Activated B cell treated with CpG ODN at 0.5 μM for 24 hours (primary cell): ENCODE measurements at regions not wholly inside any gene's neighbourhood (a gene's known extent, or its start where the extent isn't known, plus 50 kb on each side); places are given as distances from the start of the nearest gene placed in this dataset.

Experiments
- ATAC-seq: fragments of 200-7000 bp; cut with Tn5 transposase; one replicate; pipeline ENCODE4 v1.10.0; 2021; ENCODE audit warnings: low read depth, mild to moderate bottlenecking, moderate library complexity
- CTCF ChIA-PET: fragments of 350-600 bp; sonication (Branson Sonifier 250); formaldehyde crosslinking; loops from one replicate; lab custom pipeline; 2021; ENCODE audit warnings: antibody characterized with exemption; lab: Charles Lee
- POLR2A ChIA-PET: fragments of 350-600 bp; sonication (Branson Sonifier 250); formaldehyde crosslinking; loops from one replicate; lab custom pipeline; 2021; ENCODE audit warnings: antibody characterized with exemption; lab: Charles Lee
- DNase-seq: peaks from one replicate; pipeline ENCODE4 v3.0.0; 2022
- H3K27ac Mint-ChIP-seq: one replicate; pipeline ENCODE4 v1.8.0; 2020; ENCODE audit warnings: mixed read lengths
- H3K27me3 Mint-ChIP-seq: one replicate; pipeline ENCODE4 v1.8.0; 2021; ENCODE audit warnings: mixed read lengths
- H3K36me3 Mint-ChIP-seq: one replicate; pipeline ENCODE4 v1.8.0; 2021; ENCODE audit warnings: low read depth, mixed read lengths
- H3K4me1 Mint-ChIP-seq: one replicate; pipeline ENCODE4 v1.8.0; 2021; ENCODE audit warnings: mixed read lengths
- H3K4me3 Mint-ChIP-seq: one replicate; pipeline ENCODE4 v1.8.0; 2020; ENCODE audit warnings: mild to moderate bottlenecking, mixed read lengths
- H3K9me3 Mint-ChIP-seq: one replicate; pipeline ENCODE4 v1.8.0; 2020; ENCODE audit warnings: mixed read lengths
- intact Hi-C: fragments of 100-400 bp; cut with micrococcal nuclease; formaldehyde crosslinking; loops from one replicate; pipeline ENCODE4 v1.15.1; 2024
- TF ChIP-seq, protein P1 (sequence below): fragments of 200-600 bp; IDR thresholded peaks from one replicate; pipeline ENCODE4 v1.8.0; 2022; ENCODE audit warnings: antibody characterized with exemption, mild to moderate bottlenecking

DNA sequence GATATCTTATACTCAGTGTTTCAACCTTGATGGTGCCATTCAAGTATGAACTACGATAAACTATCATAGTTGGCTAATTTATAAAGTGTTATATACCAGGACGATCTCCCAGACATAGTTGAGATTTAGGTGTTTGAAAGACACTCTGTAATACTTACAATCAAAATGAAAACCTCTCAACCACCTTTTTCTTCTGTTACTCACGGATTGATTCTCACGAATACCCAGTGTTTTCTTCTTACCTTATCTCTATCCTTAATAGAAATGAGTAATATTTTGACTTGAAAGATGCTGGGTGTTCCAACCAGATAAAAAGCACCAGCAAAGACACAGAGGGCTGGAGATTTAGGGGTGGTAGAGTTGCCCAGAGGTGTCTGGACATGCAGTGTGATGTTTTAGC, 169.9 kb downstream of the PTCSC3 start:
- CTCF ChIA-PET: no interaction called here
- TF ChIP-seq, protein P1, sequence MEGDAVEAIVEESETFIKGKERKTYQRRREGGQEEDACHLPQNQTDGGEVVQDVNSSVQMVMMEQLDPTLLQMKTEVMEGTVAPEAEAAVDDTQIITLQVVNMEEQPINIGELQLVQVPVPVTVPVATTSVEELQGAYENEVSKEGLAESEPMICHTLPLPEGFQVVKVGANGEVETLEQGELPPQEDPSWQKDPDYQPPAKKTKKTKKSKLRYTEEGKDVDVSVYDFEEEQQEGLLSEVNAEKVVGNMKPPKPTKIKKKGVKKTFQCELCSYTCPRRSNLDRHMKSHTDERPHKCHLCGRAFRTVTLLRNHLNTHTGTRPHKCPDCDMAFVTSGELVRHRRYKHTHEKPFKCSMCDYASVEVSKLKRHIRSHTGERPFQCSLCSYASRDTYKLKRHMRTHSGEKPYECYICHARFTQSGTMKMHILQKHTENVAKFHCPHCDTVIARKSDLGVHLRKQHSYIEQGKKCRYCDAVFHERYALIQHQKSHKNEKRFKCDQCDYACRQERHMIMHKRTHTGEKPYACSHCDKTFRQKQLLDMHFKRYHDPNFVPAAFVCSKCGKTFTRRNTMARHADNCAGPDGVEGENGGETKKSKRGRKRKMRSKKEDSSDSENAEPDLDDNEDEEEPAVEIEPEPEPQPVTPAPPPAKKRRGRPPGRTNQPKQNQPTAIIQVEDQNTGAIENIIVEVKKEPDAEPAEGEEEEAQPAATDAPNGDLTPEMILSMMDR: no peak
- H3K36me3 Mint-ChIP-seq: no peaks in the 10 kb centered on the region
- POLR2A ChIA-PET: no interaction called here
- H3K27me3 Mint-ChIP-seq: peaks cover 2% of the 10 kb centered on the region
- H3K4me3 Mint-ChIP-seq: no peak overlapping the region
- H3K9me3 Mint-ChIP-seq: no peaks in the 10 kb centered on the region
- H3K4me1 Mint-ChIP-seq: no peaks in the 10 kb centered on the region
- DNase-seq: no peak
- intact Hi-C loops: no loop called here
- ATAC-seq: no peak
- no peak overlapping the region for H3K27ac Mint-ChIP-seq

DNA sequence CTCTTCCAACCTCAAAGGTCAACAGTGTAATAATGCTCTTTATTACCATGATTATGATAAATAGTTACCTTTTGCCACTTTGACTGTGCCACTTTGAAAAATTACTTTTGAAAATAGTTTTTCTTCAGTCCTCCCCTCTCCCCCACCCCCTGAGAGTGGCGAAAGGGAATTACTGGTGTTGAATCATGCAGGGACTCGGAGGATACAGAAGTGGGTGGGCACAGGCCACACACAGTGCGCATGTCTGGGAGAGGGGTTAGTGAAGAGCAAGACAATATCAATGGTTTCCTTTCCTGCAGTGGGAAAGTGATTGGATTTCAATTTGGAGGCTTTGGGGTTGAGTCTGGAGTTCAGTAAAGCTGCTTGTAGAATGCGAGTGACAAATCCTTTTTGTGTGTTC, 170.9 kb downstream of the PTCSC3 start:
- Mint-ChIP-seq H3K4me3 (no peak overlapping the region), H3K27ac (no peak overlapping the region), H3K27me3 (peaks cover 2% of the 10 kb centered on the region), H3K4me1 (no peaks in the 10 kb centered on the region), H3K9me3 (no peaks in the 10 kb centered on the region), H3K36me3 (no peaks in the 10 kb centered on the region)
- CTCF ChIA-PET: no interaction called here
- TF ChIP-seq, protein P1: no peak
- intact Hi-C loops: no loop called here
- POLR2A ChIA-PET: no interaction called here
- DNase-seq (no peak), ATAC-seq (no peak)

DNA sequence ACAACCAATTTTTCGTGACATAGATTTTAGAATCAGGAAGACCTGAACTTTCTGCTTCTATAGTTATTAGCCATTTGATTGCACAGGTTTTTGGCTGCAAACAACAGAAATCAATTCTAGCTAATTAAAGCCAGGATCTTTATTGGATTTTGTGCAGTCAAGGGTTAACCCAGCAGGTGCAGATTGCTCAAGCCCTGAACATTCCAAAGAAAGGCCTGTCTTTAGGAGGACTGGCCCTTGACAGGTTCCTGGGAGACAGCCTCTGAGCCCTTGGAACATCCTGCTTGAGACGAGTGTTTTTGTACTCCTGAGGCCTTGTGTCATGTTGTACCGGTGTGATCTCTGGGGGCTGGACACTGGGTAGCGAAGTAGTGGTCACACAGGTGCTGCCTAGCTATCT, 174.6 kb downstream of the PTCSC3 start:
- Mint-ChIP-seq H3K27me3 (peaks cover 5% of the 10 kb centered on the region), H3K9me3 (no peaks in the 10 kb centered on the region), H3K4me1 (no peaks in the 10 kb centered on the region), H3K4me3 (no peak overlapping the region), H3K27ac (no peak overlapping the region), H3K36me3 (no peaks in the 10 kb centered on the region)
- CTCF ChIA-PET: no interaction called here
- ATAC-seq (no peak), DNase-seq (no peak)
- TF ChIP-seq, protein P1: no peak
- POLR2A ChIA-PET: no interaction called here
- intact Hi-C loops: no loop called here

DNA sequence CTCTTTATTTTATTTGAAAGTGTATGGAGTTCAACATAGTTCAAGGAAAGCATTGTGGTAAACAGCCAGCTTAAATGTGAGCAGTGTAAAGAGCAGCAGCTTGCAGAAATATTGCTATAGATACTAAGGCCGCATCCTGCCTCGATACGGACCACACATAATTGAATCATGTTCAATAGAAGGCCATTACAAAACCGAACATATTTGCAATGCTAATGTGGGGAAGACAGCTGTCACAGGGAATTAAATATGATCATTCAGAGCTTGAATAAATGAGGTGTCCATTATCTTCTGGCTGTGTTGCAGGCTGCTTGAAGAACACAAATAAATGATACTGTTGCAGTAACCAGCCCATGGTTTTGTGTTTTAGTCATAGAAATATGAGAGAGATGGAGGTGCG, 173.2 kb downstream of the BRMS1L start:
- no peaks in the 10 kb centered on the region for H3K9me3 Mint-ChIP-seq
- intact Hi-C loops: no loop called here
- ATAC-seq (no peak), DNase-seq (no peak)
- no peak overlapping the region for H3K4me3 Mint-ChIP-seq
- ChIA-PET POLR2A (no interaction called here), CTCF (no interaction called here)
- H3K27ac Mint-ChIP-seq: no peak overlapping the region
- no peaks in the 10 kb centered on the region for H3K4me1 Mint-ChIP-seq
- H3K36me3 Mint-ChIP-seq: no peaks in the 10 kb centered on the region
- TF ChIP-seq, protein P1: no peak
- H3K27me3 Mint-ChIP-seq: peaks cover 3% of the 10 kb centered on the region

DNA sequence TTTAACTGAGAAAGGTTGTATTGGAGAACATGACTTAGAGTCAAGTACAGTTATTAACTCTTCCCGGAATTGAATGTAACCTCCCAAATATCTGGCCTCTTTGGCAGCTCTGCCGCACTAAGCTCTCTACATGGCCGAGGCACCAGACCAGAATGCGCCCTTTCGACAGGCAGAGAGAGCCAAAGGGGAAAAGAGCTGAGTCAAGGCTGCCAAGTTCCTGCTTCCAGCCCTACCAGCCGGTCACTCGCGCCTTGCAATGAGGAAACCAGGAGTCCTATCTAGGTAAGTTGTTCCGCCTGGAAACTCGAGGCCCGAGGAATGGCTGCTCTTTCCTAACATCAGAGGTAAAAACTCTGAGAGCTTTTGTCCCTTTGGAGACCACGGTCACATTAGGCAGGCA, 172.2 kb downstream of the BRMS1L start:
- H3K36me3 Mint-ChIP-seq: no peaks in the 10 kb centered on the region
- CTCF ChIA-PET: no interaction called here

More for the DNA sequence above, 172.2 kb downstream of the BRMS1L start:
- Mint-ChIP-seq H3K27me3 (peaks cover 3% of the 10 kb centered on the region), H3K4me1 (no peaks in the 10 kb centered on the region), H3K9me3 (no peaks in the 10 kb centered on the region), H3K27ac (no peak overlapping the region), H3K4me3 (no peak overlapping the region)
- TF ChIP-seq, protein P1: no peak
- POLR2A ChIA-PET: no interaction called here
- intact Hi-C loops: no loop called here
- no peak for DNase-seq
- ATAC-seq: no peak
